Aorta (tissue), 5 donors: ENCODE measurements at regions not wholly inside any gene's neighbourhood (a gene's known extent, or its start where the extent isn't known, plus 50 kb on each side); places are given as distances from the start of the nearest gene placed in this dataset.
"Not testable (repeated sequence)": the region's sequence is repeated elsewhere in the genome, so short reads cannot be mapped to it uniquely, and the experiment has no call there.

Experiments
- ATAC-seq: fragments of 200-7000 bp; cut with Tn5 transposase; one replicate; pipeline ENCODE4 v1.9.1; 2022; ENCODE audit warnings: moderate library complexity; ENCODE audit not compliant: low FRiP score
- DNase-seq, 2 donors: peaks; one replicate each; pipeline ENCODE4 v3.0.0-alpha.2; 2020
- H3K27ac ChIP-seq, 2 donors: one replicate each; pipeline ENCODE4 v1.5.1; 2013; ENCODE audit warnings: low read length in 2 of 2, mild to moderate bottlenecking in 2 of 2, moderate library complexity in 2 of 2, control low read depth in 1 of 2, inconsistent platforms in 1 of 2, low read depth in 1 of 2
- H3K27me3 ChIP-seq, 2 donors: one replicate each; pipeline ENCODE4 v1.6.1; 2013; ENCODE audit warnings: control low read depth in 1 of 2, low read length in 1 of 2, mild to moderate bottlenecking in 1 of 2, moderate library complexity in 1 of 2; ENCODE audit not compliant: insufficient read depth in 2 of 2, control insufficient read depth in 1 of 2
- H3K36me3 ChIP-seq, 2 donors: one replicate each; pipeline ENCODE4 v1.6.1; 2013; ENCODE audit warnings: control low read depth in 1 of 2, low read length in 1 of 2, mild to moderate bottlenecking in 1 of 2; ENCODE audit not compliant: insufficient read depth in 2 of 2, control insufficient read depth in 1 of 2
- H3K4me1 ChIP-seq, 2 donors: one replicate each; pipeline ENCODE4 v1.6.1; 2013; ENCODE audit warnings: low read length in 2 of 2, control low read depth in 1 of 2, mild to moderate bottlenecking in 1 of 2, moderate library complexity in 1 of 2; ENCODE audit not compliant: insufficient read depth in 2 of 2, control insufficient read depth in 1 of 2
- H3K4me3 ChIP-seq, 2 donors: one replicate each; pipeline ENCODE4 v1.5.1; 2013; ENCODE audit warnings: low read length in 2 of 2, control low read depth in 1 of 2, mild to moderate bottlenecking in 1 of 2
- H3K9me3 ChIP-seq: one replicate; pipeline ENCODE4 v1.6.1; 2013; ENCODE audit warnings: mild to moderate bottlenecking, low read length; ENCODE audit not compliant: control insufficient read depth
- WGBS, 2 donors: extraction: QIAGEN DNeasy Blood & Tissue Kit; methylation state at CpG; one replicate each; pipeline ENCODE4 v1.1.7; 2013; 5-methylcytosine and 5-hydroxymethylcytosine counted together
- intact Hi-C, 2 donors: fragments of 100-400 bp; cut with DNase I; formaldehyde crosslinking; loops; one replicate each; pipeline versions ENCODE4 v1.14.2 to v1.15.0; 2022
- donor health status: healthy with polysubstance abuse.
- donor health status: Bipolar disorder and iron deficiency.
- donor health status: DM: no; HTN: no; CAD: no.
- donor health status: DM: no; HTN: no; CAD: no.
- donor health status: DM: yes; HTN: yes; CAD: no.

GRCh38 chr10:125605167-125605566 is 77.8 kb downstream of the TEX36 start:
- WGBS, 2 donors = 83 to 95% methylated on average over 4 of the region's 4 CpGs
- Histone ChIP-seq H3K9me3 (peaks cover 6% of the 10 kb centered on the region), H3K36me3 (no peaks in the 10 kb centered on the region), H3K27me3 (no peaks in the 10 kb centered on the region), H3K4me1 (no peaks in the 10 kb centered on the region), H3K4me3 (no peak overlapping the region), H3K27ac (no peak overlapping the region)
- DNase-seq = no peak
- ATAC-seq = no peak
- intact Hi-C loops = no loop called here

GRCh38 chr10:125602825-125603224 is 80.1 kb downstream of the TEX36 start:
- 81 to 87% methylated on average over 13 of the region's 13 CpGs for WGBS, 2 donors
- Histone ChIP-seq H3K36me3 (no peaks in the 10 kb centered on the region), H3K9me3 (peaks cover 8% of the 10 kb centered on the region), H3K27me3 (no peaks in the 10 kb centered on the region), H3K27ac (no peak overlapping the region), H3K4me1 (no peaks in the 10 kb centered on the region), H3K4me3 (no peak overlapping the region)
- intact Hi-C loops = no loop called here
- no peak for DNase-seq
- no peak for ATAC-seq

GRCh38 chr10:125599194-125599593 is 83.8 kb downstream of the TEX36 start:
- DNase-seq (no peak), ATAC-seq (no peak)
- 75 to 81% methylated on average over 4 of the region's 4 CpGs for WGBS, 2 donors
- intact Hi-C loops = no loop called here
- Histone ChIP-seq H3K9me3 (peaks cover 11% of the 10 kb centered on the region), H3K4me3 (no peak overlapping the region), H3K27ac (no peak overlapping the region), H3K4me1 (no peaks in the 10 kb centered on the region), H3K27me3 (no peaks in the 10 kb centered on the region), H3K36me3 (no peaks in the 10 kb centered on the region)

GRCh38 chr10:125595911-125596310 is 87.1 kb downstream of the TEX36 start:
- intact Hi-C loops = no loop called here
- no peaks in the 10 kb centered on the region for H3K27me3 ChIP-seq
- H3K4me1 ChIP-seq = no peaks in the 10 kb centered on the region
- H3K36me3 ChIP-seq = no peaks in the 10 kb centered on the region
- DNase-seq (no peak), ATAC-seq (no peak)
- H3K4me3 ChIP-seq = no peak overlapping the region
- peaks cover 8% of the 10 kb centered on the region for H3K9me3 ChIP-seq
- H3K27ac ChIP-seq = no peak overlapping the region

- DNase-seq = no peak
- Histone ChIP-seq H3K36me3 (no peaks in the 10 kb centered on the region), H3K27me3 (no peaks in the 10 kb centered on the region), H3K9me3 (peaks cover 3% of the 10 kb centered on the region), H3K4me3 (no peak overlapping the region), H3K27ac (no peak overlapping the region), H3K4me1 (no peaks in the 10 kb centered on the region)
- intact Hi-C loops = no loop called here
- WGBS, 2 donors = 80 to 83% methylated on average over 5 of the region's 5 CpGs
- no peak for ATAC-seq
Measured at GRCh38 chr10:125593644-125594043, 89.3 kb downstream of the TEX36 start.

- intact Hi-C loops = no loop called here
- ATAC-seq = no peak
Measured at GRCh38 chr10:125592897-125593296, 90.1 kb downstream of the TEX36 start.

GRCh38 chr10:125591886-125592285 is 91.1 kb downstream of the TEX36 start:
- no peaks in the 10 kb centered on the region for H3K27me3 ChIP-seq
- H3K27ac ChIP-seq = no peak overlapping the region
- no peaks in the 10 kb centered on the region for H3K36me3 ChIP-seq
- DNase-seq (no peak), ATAC-seq (no peak)
- WGBS, 2 donors = 67 to 75% methylated on average over 7 of the region's 7 CpGs
- no peaks in the 10 kb centered on the region for H3K4me1 ChIP-seq
- no peak overlapping the region for H3K4me3 ChIP-seq
- intact Hi-C loops = no loop called here
- peaks cover 3% of the 10 kb centered on the region for H3K9me3 ChIP-seq

More at GRCh38 chr10:125592897-125593296, 90.1 kb downstream of the TEX36 start:
- no peak overlapping the region for H3K4me3 ChIP-seq
- peaks cover 3% of the 10 kb centered on the region for H3K9me3 ChIP-seq
- DNase-seq = no peak
- H3K27me3 ChIP-seq = no peaks in the 10 kb centered on the region
- no peaks in the 10 kb centered on the region for H3K36me3 ChIP-seq
- H3K27ac ChIP-seq = no peak overlapping the region
- 81 to 82% methylated on average over 2 of the region's 2 CpGs for WGBS, 2 donors
- no peaks in the 10 kb centered on the region for H3K4me1 ChIP-seq

GRCh38 chr10:125588738-125589137 is 94.2 kb downstream of the TEX36 start:
- H3K27me3 ChIP-seq, H3K27ac ChIP-seq, ATAC-seq, DNase-seq, H3K4me1 ChIP-seq, intact Hi-C loops, H3K36me3 ChIP-seq, H3K4me3 ChIP-seq, H3K9me3 ChIP-seq: not testable (repeated sequence)
- 74 to 83% methylated on average over 7 to 8 of the region's 8 CpGs for WGBS, 2 donors

GRCh38 chr10:125584954-125585353 is 98.0 kb downstream of the TEX36 start:
- H3K27me3 ChIP-seq = no peaks in the 10 kb centered on the region
- no peaks in the 10 kb centered on the region for H3K4me1 ChIP-seq
- H3K4me3 ChIP-seq = no peak overlapping the region
- 74 to 76% methylated on average over 4 of the region's 4 CpGs for WGBS, 2 donors
- DNase-seq (no peak), ATAC-seq (no peak)
- H3K36me3 ChIP-seq = no peaks in the 10 kb centered on the region
- H3K9me3 ChIP-seq = no peaks in the 10 kb centered on the region
- no peak overlapping the region for H3K27ac ChIP-seq
- intact Hi-C loops = no loop called here
